Astrocyte (in vitro differentiated cells and primary cell): ENCODE measurements at regions not wholly inside any gene's neighbourhood (a gene's known extent, or its start where the extent isn't known, plus 50 kb on each side); places are given as distances from the start of the nearest gene placed in this dataset.

Source experiments
- DNase-seq: peaks from one replicate; pipeline ENCODE4 v3.0.0-alpha.2; 2010; ENCODE audit warnings: low read depth
- FAIRE-seq: peaks from 2 replicates; lab custom pipeline; 2011; peaks lifted over from hg19 to GRCh38; lab: Jason Lieb, UNC
- H2AFZ ChIP-seq: 2 replicates; pipeline ENCODE4 v1.6.0; 2012; ENCODE audit warnings: low read depth, low read length, inconsistent platforms
- H3K27ac ChIP-seq: 2 replicates; pipeline ENCODE4 v1.5.1; 2011; ENCODE audit warnings: low read depth, low read length, inconsistent platforms
- H3K27me3 ChIP-seq: 2 replicates; pipeline ENCODE4 v1.6.0; 2011; ENCODE audit warnings: low read length, inconsistent platforms; ENCODE audit not compliant: insufficient read depth
- H3K36me3 ChIP-seq: 2 replicates; pipeline ENCODE4 v1.5.1; 2011; ENCODE audit warnings: low read length, inconsistent platforms; ENCODE audit not compliant: insufficient read depth
- H3K4me1 ChIP-seq: 2 replicates; pipeline ENCODE4 v1.5.1; 2011; ENCODE audit warnings: low read length, inconsistent platforms; ENCODE audit not compliant: insufficient read depth
- H3K4me2 ChIP-seq: 2 replicates; pipeline ENCODE4 v1.6.0; 2012; ENCODE audit warnings: low read length, inconsistent platforms
- H3K4me3 ChIP-seq: 2 replicates; pipeline ENCODE4 v1.5.1; 2011; ENCODE audit warnings: low read depth, mild to moderate bottlenecking, low read length, inconsistent platforms; ENCODE audit not compliant: insufficient read depth
- H3K79me2 ChIP-seq: 2 replicates; pipeline ENCODE4 v1.6.0; 2012; ENCODE audit warnings: mild to moderate bottlenecking, low read length, inconsistent platforms; ENCODE audit not compliant: insufficient read depth
- H3K9ac ChIP-seq: 2 replicates; pipeline ENCODE4 v1.6.0; 2012; ENCODE audit warnings: mild to moderate bottlenecking, low read length, inconsistent platforms
- H3K9me3 ChIP-seq: 2 replicates; pipeline ENCODE4 v1.5.1; 2012; ENCODE audit warnings: low read depth, mild to moderate bottlenecking, low read length, inconsistent platforms; ENCODE audit not compliant: insufficient read depth
- H4K20me1 ChIP-seq: 2 replicates; pipeline ENCODE4 v1.6.0; 2012; ENCODE audit warnings: low read length, inconsistent platforms; ENCODE audit not compliant: insufficient read depth
- H3K27ac Mint-ChIP-seq: one replicate; pipeline ENCODE4 v1.8.0; 2021; ENCODE audit warnings: mild to moderate bottlenecking, mixed read lengths; ENCODE audit not compliant: unreplicated experiment
- H3K27me3 Mint-ChIP-seq: one replicate; pipeline ENCODE4 v1.8.0; 2021; ENCODE audit warnings: low read depth, mixed read lengths; ENCODE audit not compliant: unreplicated experiment
- H3K36me3 Mint-ChIP-seq: one replicate; pipeline ENCODE4 v1.8.0; 2021; ENCODE audit warnings: low read depth, mixed read lengths; ENCODE audit not compliant: unreplicated experiment
- H3K4me1 Mint-ChIP-seq: one replicate; pipeline ENCODE4 v1.8.0; 2021; ENCODE audit warnings: low read depth, mixed read lengths; ENCODE audit not compliant: unreplicated experiment
- H3K4me3 Mint-ChIP-seq: one replicate; pipeline ENCODE4 v1.8.0; 2021; ENCODE audit warnings: mild to moderate bottlenecking, moderate library complexity, mixed read lengths; ENCODE audit not compliant: unreplicated experiment
- H3K9me3 Mint-ChIP-seq: one replicate; pipeline ENCODE4 v1.8.0; 2021; ENCODE audit warnings: mild to moderate bottlenecking, mixed read lengths; ENCODE audit not compliant: unreplicated experiment
- CTCF ChIP-seq: IDR thresholded peaks from 2 replicates; pipeline ENCODE4 v1.5.1; 2011; ENCODE audit warnings: low read depth, mild to moderate bottlenecking, inconsistent platforms, low read length, moderate library complexity; ENCODE audit not compliant: insufficient read depth
- EZH2 ChIP-seq: IDR thresholded peaks from 2 replicates; pipeline ENCODE4 v1.6.1; 2012; ENCODE audit warnings: mild to moderate bottlenecking, low read length, inconsistent platforms; ENCODE audit not compliant: insufficient read depth

GRCh38 chr9:126144603-126145456 lies 181.8 kb upstream of the MVB12B start:
- no peaks in the 10 kb centered on the region for H4K20me1 ChIP-seq
- no peaks in the 10 kb centered on the region for H3K36me3 ChIP-seq
- no peak overlapping the region for H3K9ac ChIP-seq
- peaks cover 32% of the 10 kb centered on the region for H3K27me3 Mint-ChIP-seq
- no peaks in the 10 kb centered on the region for H3K4me1 Mint-ChIP-seq
- H3K4me3 ChIP-seq = no peak overlapping the region
- no peaks in the 10 kb centered on the region for H3K79me2 ChIP-seq
- H3K9me3 Mint-ChIP-seq = no peaks in the 10 kb centered on the region
- no peak overlapping the region for H3K27ac Mint-ChIP-seq
- H3K9me3 ChIP-seq = no peaks in the 10 kb centered on the region
- DNase-seq = no peak
- TF ChIP-seq EZH2 (no peak), CTCF (no peak)
- H2AFZ ChIP-seq = no peak overlapping the region
- H3K36me3 Mint-ChIP-seq = no peaks in the 10 kb centered on the region
- peaks cover 11% of the 10 kb centered on the region for H3K27me3 ChIP-seq
- no peak for FAIRE-seq
- no peaks in the 10 kb centered on the region for H3K4me1 ChIP-seq
- no peak overlapping the region for H3K4me2 ChIP-seq
- no peak overlapping the region for H3K27ac ChIP-seq
- no peak overlapping the region for H3K4me3 Mint-ChIP-seq

GRCh38 chr9:126145887-126146253 lies 180.8 kb upstream of the MVB12B start:
- Histone ChIP-seq H4K20me1 (no peaks in the 10 kb centered on the region), H3K79me2 (no peaks in the 10 kb centered on the region), H2AFZ (no peak overlapping the region), H3K9ac (no peak overlapping the region), H3K9me3 (no peaks in the 10 kb centered on the region), H3K27me3 (peaks cover 11% of the 10 kb centered on the region), H3K36me3 (no peaks in the 10 kb centered on the region), H3K4me2 (no peak overlapping the region), H3K27ac (no peak overlapping the region), H3K4me1 (no peaks in the 10 kb centered on the region), H3K4me3 (no peak overlapping the region)
- Mint-ChIP-seq H3K4me1 (no peaks in the 10 kb centered on the region), H3K9me3 (no peaks in the 10 kb centered on the region), H3K27me3 (peaks cover 32% of the 10 kb centered on the region), H3K4me3 (no peak overlapping the region), H3K36me3 (no peaks in the 10 kb centered on the region), H3K27ac (no peak overlapping the region)
- FAIRE-seq (no peak), DNase-seq (no peak)
- TF ChIP-seq EZH2 = no peak
- TF ChIP-seq CTCF = no peak
